Tibial nerve (tissue), 4 donors: ENCODE measurements at regions not wholly inside any gene's neighbourhood (a gene's known extent, or its start where the extent isn't known, plus 50 kb on each side); places are given as distances from the start of the nearest gene placed in this dataset.
A peak's percentile ranks its signal among the peaks of the same experiment; 100 is the strongest.

Experiments
- DNase-seq, 2 donors: peaks; one replicate each; pipeline ENCODE4 v3.0.0-alpha.2; 2019; ENCODE audit warnings: low spot score in 2 of 2
- H3K27ac ChIP-seq, 4 donors: fragments of 200-600 bp; sonication (generic) in 3 of 4; one replicate each; pipeline ENCODE4 v1.5.1; 2017 to 2019; ENCODE audit warnings: mild to moderate bottlenecking in 1 of 4
- H3K27me3 ChIP-seq, 2 donors: fragments of 200-600 bp; sonication (generic) in 1 of 2; one replicate each; pipeline versions ENCODE4 v1.5.1 to v1.6.0; 2017 to 2019
- H3K36me3 ChIP-seq, 3 donors: fragments of 200-600 bp; sonication (generic); one replicate each; pipeline ENCODE4 v1.5.1; 2018 to 2019
- H3K4me1 ChIP-seq, 4 donors: fragments of 200-600 bp; sonication (generic) in 3 of 4; one replicate each; pipeline ENCODE4 v1.5.1; 2017 to 2019
- H3K4me3 ChIP-seq, 4 donors: fragments of 200-600 bp; sonication (generic) in 3 of 4; one replicate each; pipeline ENCODE4 v1.5.1; 2017 to 2019; ENCODE audit warnings: mild to moderate bottlenecking in 1 of 4, moderate library complexity in 1 of 4
- H3K9me3 ChIP-seq, 4 donors: fragments of 200-600 bp; sonication (generic) in 3 of 4; one replicate each; pipeline ENCODE4 v1.5.1; 2017 to 2019
- CTCF ChIP-seq, 5 experiments: fragments of 200-600 bp in 3 of 5; fragments of 450-650 bp in 2 of 5; sonication (generic) in 3 of 5; IDR thresholded peaks; one replicate each; pipeline ENCODE4 v1.5.1; 2016 to 2019; ENCODE audit warnings: antibody characterized with exemption in 5 of 5, mild to moderate bottlenecking in 3 of 5, moderate library complexity in 2 of 5
- EP300 ChIP-seq, 2 donors: sonication (generic); formaldehyde crosslinking; IDR thresholded peaks; one replicate each; pipeline ENCODE4 v1.6.1; 2017; ENCODE audit warnings: antibody characterized with exemption in 2 of 2, mild to moderate bottlenecking in 1 of 2
- POLR2A ChIP-seq, 2 donors: fragments of 450-650 bp; IDR thresholded peaks; one replicate each; pipeline ENCODE4 v1.6.1; 2017; ENCODE audit warnings: antibody characterized with exemption in 2 of 2, mild to moderate bottlenecking in 2 of 2, moderate library complexity in 2 of 2
- WGBS, 2 donors: methylation state at CpG; one replicate each; pipeline ENCODE4 v1.1.5; 2018; 5-methylcytosine and 5-hydroxymethylcytosine counted together

GRCh38 chr10:128632694-128633093 is 506.5 kb upstream of the MKI67 start:
- 96 to 98% methylated on average over 7 of the region's 7 CpGs for WGBS, 2 donors
- Histone ChIP-seq H3K4me1 (peaks cover 0 to 13% (median 0%) of the 10 kb centered on the region in 4 donors), H3K27ac (no peak overlapping the region), H3K9me3 (no peaks in the 10 kb centered on the region), H3K27me3 (no peaks in the 10 kb centered on the region), H3K4me3 (no peak overlapping the region), H3K36me3 (no peaks in the 10 kb centered on the region)
- no peak for DNase-seq
- no peak for TF ChIP-seq CTCF (IDR thresholded peaks at IDR 0.05)
- TF ChIP-seq POLR2A (IDR thresholded peaks at IDR 0.05): no peak
- no peak for TF ChIP-seq EP300 (IDR thresholded peaks at IDR 0.05)

DNA sequence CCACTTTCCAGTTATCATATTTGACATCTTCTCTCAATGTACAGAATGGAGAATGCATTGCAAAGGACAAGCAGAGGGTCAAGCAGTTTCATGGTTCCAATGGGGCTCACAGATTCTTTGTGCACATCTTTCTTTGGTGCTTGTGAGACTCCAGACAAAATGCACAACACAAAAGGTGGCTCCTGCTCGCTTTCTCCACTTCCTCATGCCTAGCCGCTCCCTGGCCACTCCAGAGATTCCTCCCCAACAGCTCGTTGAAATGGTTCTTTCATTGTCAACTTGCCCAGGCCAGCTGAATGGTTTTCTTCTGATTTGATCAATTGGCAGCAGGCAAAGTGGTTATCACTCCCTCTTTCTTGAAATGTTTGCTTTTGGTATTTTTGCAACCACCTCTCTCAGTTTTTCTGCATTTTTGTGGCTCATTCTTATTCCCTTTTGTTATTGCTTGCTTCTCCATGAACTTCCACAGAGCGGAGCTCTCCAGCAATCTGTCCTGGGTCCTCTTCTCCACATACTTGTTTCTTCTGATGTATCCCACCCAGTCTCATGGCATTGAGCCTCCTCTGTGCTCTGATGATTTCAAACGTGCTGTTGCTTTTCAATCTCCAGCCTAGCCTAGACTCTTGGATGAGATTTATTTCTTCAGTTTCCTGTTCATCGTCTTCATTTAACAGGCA is 507.8 kb upstream of the MKI67 start:
- H3K27ac ChIP-seq: no peak overlapping the region
- no peak overlapping the region for H3K4me3 ChIP-seq
- H3K4me1 ChIP-seq: peaks cover 0 to 13% (median 0%) of the 10 kb centered on the region in 4 donors
- 43 to 52% methylated on average over 6 of the region's 6 CpGs for WGBS, 2 donors
- H3K27me3 ChIP-seq: no peaks in the 10 kb centered on the region
- TF ChIP-seq EP300 (IDR thresholded peaks at IDR 0.05) (no peak), POLR2A (IDR thresholded peaks at IDR 0.05) (no peak), CTCF (IDR thresholded peaks at IDR 0.05) (peak in 4 of 5 experiments; percentile 11 to 36 (median 22))
- H3K9me3 ChIP-seq: peaks cover 0 to 10% (median 0%) of the 10 kb centered on the region in 4 donors
- no peaks in the 10 kb centered on the region for H3K36me3 ChIP-seq
- peak in 1 of 2 donors; percentile 16 for DNase-seq

DNA sequence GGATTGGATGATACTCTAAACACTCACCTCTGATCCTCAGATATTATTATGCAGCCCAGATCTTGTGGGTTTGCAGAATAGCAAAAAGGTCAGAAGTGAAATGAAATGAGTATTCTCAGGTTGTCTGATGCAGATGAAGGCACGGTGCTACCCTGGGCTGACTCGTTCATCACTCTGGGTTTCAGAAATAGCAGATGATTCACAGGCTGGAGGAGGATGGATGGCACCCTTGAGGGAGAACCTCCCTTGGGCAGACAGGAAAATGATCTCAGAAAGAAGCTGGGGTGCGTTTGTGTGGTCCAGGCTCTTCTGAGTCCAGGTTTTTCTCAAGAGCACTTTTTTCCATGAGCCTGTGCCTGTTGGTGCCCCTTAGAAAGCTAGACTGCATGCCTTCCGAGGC is 515.8 kb upstream of the MKI67 start:
- TF ChIP-seq POLR2A (IDR thresholded peaks at IDR 0.05) (no peak), CTCF (IDR thresholded peaks at IDR 0.05) (no peak), EP300 (IDR thresholded peaks at IDR 0.05) (no peak)
- Histone ChIP-seq H3K27ac (no peak overlapping the region), H3K9me3 (peaks cover 0 to 13% (median 0%) of the 10 kb centered on the region in 4 donors), H3K36me3 (no peaks in the 10 kb centered on the region), H3K4me1 (no peaks in the 10 kb centered on the region), H3K4me3 (no peak overlapping the region), H3K27me3 (no peaks in the 10 kb centered on the region)
- no peak for DNase-seq
- WGBS, 2 donors: 56 to 69% methylated on average over 4 of the region's 4 CpGs

DNA sequence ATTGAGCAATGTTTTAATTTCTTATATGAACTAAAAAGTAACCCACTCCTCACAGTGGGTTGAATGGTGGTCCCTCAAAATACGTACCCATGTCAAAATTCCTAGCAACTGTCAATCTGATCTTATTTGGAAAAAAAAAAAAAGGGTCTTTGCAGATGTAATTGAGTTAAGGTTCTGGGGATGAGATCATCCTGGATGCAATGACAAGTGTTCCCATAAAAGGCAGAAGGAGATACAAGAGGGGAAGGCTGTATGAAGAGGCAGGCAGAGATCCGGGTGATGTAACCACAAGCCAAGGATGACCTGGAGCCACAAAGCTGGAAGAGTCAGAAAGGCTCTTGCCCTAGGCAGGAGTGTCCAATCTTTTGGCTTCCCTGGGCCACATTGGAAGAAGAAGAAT is 516.3 kb upstream of the MKI67 start:
- TF ChIP-seq EP300 (IDR thresholded peaks at IDR 0.05) (no peak), POLR2A (IDR thresholded peaks at IDR 0.05) (no peak), CTCF (IDR thresholded peaks at IDR 0.05) (no peak)
- no peaks in the 10 kb centered on the region for H3K27me3 ChIP-seq
- H3K4me1 ChIP-seq: no peaks in the 10 kb centered on the region
- DNase-seq: no peak
- H3K27ac ChIP-seq: no peak overlapping the region
- WGBS, 2 donors: 84 to 85% methylated on average over 2 of the region's 2 CpGs
- H3K4me3 ChIP-seq: no peak overlapping the region
- peaks cover 0 to 13% (median 0%) of the 10 kb centered on the region in 4 donors for H3K9me3 ChIP-seq
- H3K36me3 ChIP-seq: no peaks in the 10 kb centered on the region

DNA sequence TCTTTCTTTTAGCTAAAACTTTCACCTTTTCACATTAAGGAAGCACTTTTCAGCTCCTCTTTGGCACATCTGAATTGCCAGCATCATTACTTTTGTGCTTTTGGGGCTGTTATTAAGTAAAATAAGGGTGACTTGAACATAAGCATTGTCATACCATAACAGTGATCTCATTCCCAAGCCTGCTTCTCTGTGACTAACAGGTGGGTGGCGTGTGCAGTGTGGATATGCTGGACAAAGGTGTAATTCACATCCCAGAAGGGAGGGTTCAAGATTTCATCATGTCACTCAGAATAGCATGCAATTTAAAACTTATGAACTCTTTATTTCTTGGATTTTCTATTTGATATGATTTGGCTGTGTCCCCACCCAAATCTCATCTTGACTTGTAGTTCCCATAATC is 517.4 kb upstream of the MKI67 start:
- WGBS, 2 donors: 53 to 63% methylated on average over 1 of the region's 1 CpG
- H3K27ac ChIP-seq: no peak overlapping the region
- H3K36me3 ChIP-seq: no peaks in the 10 kb centered on the region
- no peaks in the 10 kb centered on the region for H3K27me3 ChIP-seq
- no peaks in the 10 kb centered on the region for H3K4me1 ChIP-seq
- no peak for TF ChIP-seq EP300 (IDR thresholded peaks at IDR 0.05)
- H3K9me3 ChIP-seq: peaks cover 0 to 6% (median 0%) of the 10 kb centered on the region in 4 donors
- DNase-seq: no peak
- H3K4me3 ChIP-seq: no peak overlapping the region
